Motor neuron (in vitro differentiated cells): ENCODE measurements at regions not wholly inside any gene's neighbourhood (a gene's known extent, or its start where the extent isn't known, plus 50 kb on each side); places are given as distances from the start of the nearest gene placed in this dataset.

Experiments used
- ATAC-seq, 8 experiments: fragments of 200-7000 bp; cut with Tn5 transposase; replicated peaks in 6 of 8; 2 replicates each; pipeline ENCODE4 v1.8.0; 2021; ENCODE audit warnings: mild to moderate bottlenecking in 8 of 8, moderate library complexity in 8 of 8
- H3K27ac ChIP-seq, 2 donors: fragments of 250-450 bp; sonication (Bioruptor Pico); 2 replicates each; pipeline ENCODE4 v1.9.0; 2021; ENCODE audit warnings: antibody characterized with exemption in 2 of 2, mild to moderate bottlenecking in 2 of 2, moderate library complexity in 1 of 2
- H3K4me1 ChIP-seq, 2 donors: fragments of 250-450 bp; sonication (Bioruptor Pico); replicated peaks in 1 of 2; 2 replicates each; pipeline ENCODE4 v1.6.1; 2021; ENCODE audit warnings: antibody characterized with exemption in 2 of 2, mild to moderate bottlenecking in 2 of 2, moderate library complexity in 1 of 2
- H3K4me3 ChIP-seq, 5 donors: fragments of 250-450 bp; sonication (Bioruptor Pico); 2 replicates each; pipeline ENCODE4 v1.9.0; 2021; ENCODE audit warnings: antibody characterized with exemption in 5 of 5, mild to moderate bottlenecking in 5 of 5, moderate library complexity in 4 of 5
- WGBS, 10 experiments: fragments of 450-650 bp; shearing (Covaris generic); methylation state at CpG; one replicate each; pipeline ENCODE4 v1.0.0; 2022; 5-methylcytosine and 5-hydroxymethylcytosine counted together
- in situ Hi-C, 9 experiments: fragments of 400-800 bp; cut with MboI; loops; one replicate each; pipeline ENCODE4 v1.15.0; 2021; ENCODE audit warnings: low sequenced_read_pairs in 9 of 9, low pct_unique_long_range_greater_than_20kb in 2 of 9; ENCODE audit not compliant: unreplicated experiment in 9 of 9

GRCh38 chr3:30097022-30097650 lies 509.3 kb upstream of the TGFBR2 start:
- Histone ChIP-seq H3K27ac (no peak overlapping the region), H3K4me3 (no peak overlapping the region), H3K4me1 (peaks cover 5 to 7% of the 10 kb centered on the region in 2 donors)
- ATAC-seq = no peak
- in situ Hi-C loops = no loop called here
- WGBS, 10 experiments = 100% methylated on average over 1 of the region's 2 CpGs; no CpG with 5 or more reads in 4 of the 10 experiments

GRCh38 chr3:30098243-30098642 lies 508.2 kb upstream of the TGFBR2 start:
- in situ Hi-C loops = no loop called here
- Histone ChIP-seq H3K4me1 (peaks cover 5 to 7% of the 10 kb centered on the region in 2 donors), H3K4me3 (no peak overlapping the region), H3K27ac (no peak overlapping the region)
- ATAC-seq = peak in 6 of 8 experiments; percentile 24 to 87 (median 69)

GRCh38 chr3:30098653-30099455 lies 507.5 kb upstream of the TGFBR2 start:
- Histone ChIP-seq H3K27ac (no peak overlapping the region), H3K4me3 (no peak overlapping the region), H3K4me1 (peaks cover 5 to 7% of the 10 kb centered on the region in 2 donors)
- 30 to 80% (median 47%) methylated on average over 1 to 2 of the region's 2 CpGs; no CpG with 5 or more reads in 1 of the 10 experiments for WGBS, 10 experiments
- ATAC-seq = peak in 7 of 8 experiments; percentile 75 to 98 (median 84)
- in situ Hi-C loops = no loop called here

GRCh38 chr3:30102356-30102755 lies 504.0 kb upstream of the TGFBR2 start:
- no peak overlapping the region for H3K4me3 ChIP-seq
- no peak overlapping the region for H3K27ac ChIP-seq
- H3K4me1 ChIP-seq = peaks cover 5 to 7% of the 10 kb centered on the region in 2 donors
- no peak for ATAC-seq
- in situ Hi-C loops = no loop called here

GRCh38 chr3:30103186-30103585 lies 503.2 kb upstream of the TGFBR2 start:
- WGBS, 10 experiments = 43 to 100% (median 67%) methylated on average over 1 to 2 of the region's 2 CpGs; no CpG with 5 or more reads in 1 of the 10 experiments
- Histone ChIP-seq H3K27ac (no peak overlapping the region), H3K4me3 (no peak overlapping the region), H3K4me1 (peaks cover 4 to 7% of the 10 kb centered on the region in 2 donors)
- in situ Hi-C loops = no loop called here
- ATAC-seq = no peak

GRCh38 chr3:30107531-30107930 lies 498.9 kb upstream of the TGFBR2 start:
- WGBS, 10 experiments = 0 to 100% (median 75%) methylated on average over 3 to 4 of the region's 4 CpGs; no CpG with 5 or more reads in 1 of the 10 experiments
- Histone ChIP-seq H3K27ac (no peak overlapping the region), H3K4me1 (no peaks in the 10 kb centered on the region), H3K4me3 (no peak overlapping the region)
- ATAC-seq = no peak
- in situ Hi-C loops = no loop called here

- in situ Hi-C loops = loop anchor here in 1 of 9 experiments (10.0 kb wide), 1 partner anchor 582 kb away; no protein-coding TSS in a partner anchor
- no peak overlapping the region for H3K27ac ChIP-seq
- H3K4me3 ChIP-seq = no peak overlapping the region
- 40 to 80% (median 50%) methylated on average over 1 of the region's 1 CpG; no CpG with 5 or more reads in 5 of the 10 experiments for WGBS, 10 experiments
- H3K4me1 ChIP-seq = peaks cover 0 to 3% of the 10 kb centered on the region in 2 donors
- peak in 1 of 8 experiments; percentile 9 for ATAC-seq
Measured at GRCh38 chr3:30112411-30112810, 494.0 kb upstream of the TGFBR2 start.

GRCh38 chr3:30112902-30113484 lies 493.4 kb upstream of the TGFBR2 start:
- peak in 3 of 8 experiments; percentile 61 to 79 (median 63) for ATAC-seq
- H3K27ac ChIP-seq = no peak overlapping the region
- H3K4me3 ChIP-seq = no peak overlapping the region
- in situ Hi-C loops = loop anchor here in 1 of 9 experiments (10.0 kb wide), 1 partner anchor 582 kb away; no protein-coding TSS in a partner anchor
- peaks cover 0 to 3% of the 10 kb centered on the region in 2 donors for H3K4me1 ChIP-seq
- 0 to 67% (median 27%) methylated on average over 1 of the region's 1 CpG; no CpG with 5 or more reads in 3 of the 10 experiments for WGBS, 10 experiments

- in situ Hi-C loops = loop anchor here in 1 of 9 experiments (10.0 kb wide), 1 partner anchor 581 kb away; no protein-coding TSS in a partner anchor
- Histone ChIP-seq H3K4me1 (peaks cover 0 to 3% of the 10 kb centered on the region in 2 donors), H3K27ac (no peak overlapping the region), H3K4me3 (no peak overlapping the region)
- ATAC-seq = no peak
- 3 to 100% (median 87%) methylated on average over 2 to 3 of the region's 3 CpGs; no CpG with 5 or more reads in 1 of the 10 experiments for WGBS, 10 experiments
Measured at GRCh38 chr3:30113906-30114305, 492.5 kb upstream of the TGFBR2 start.

- ATAC-seq = peak in 1 of 8 experiments; percentile 37
- Histone ChIP-seq H3K4me1 (peaks cover 0 to 3% of the 10 kb centered on the region in 2 donors), H3K27ac (no peak overlapping the region), H3K4me3 (no peak overlapping the region)
- WGBS, 10 experiments = 0 to 100% (median 79%) methylated on average over 1 to 2 of the region's 2 CpGs
- in situ Hi-C loops = loop anchor here in 1 of 9 experiments (10.0 kb wide), 1 partner anchor 580 kb away; no protein-coding TSS in a partner anchor
Measured at GRCh38 chr3:30114918-30115317, 491.5 kb upstream of the TGFBR2 start.

- in situ Hi-C loops = no loop called here
- Histone ChIP-seq H3K4me3 (no peak overlapping the region), H3K27ac (no peak overlapping the region), H3K4me1 (no peaks in the 10 kb centered on the region)
- no peak for ATAC-seq
- whole genome bisulfite sequencing, 10 experiments = 57 to 100% (median 66%) methylated on average over 1 of the region's 1 CpG; no CpG with 5 or more reads in 6 of the 10 experiments
Measured at GRCh38 chr3:30122359-30122758, 484.0 kb upstream of the TGFBR2 start.

- 67 to 100% (median 93%) methylated on average over 1 to 3 of the region's 3 CpGs; no CpG with 5 or more reads in 2 of the 10 experiments for WGBS, 10 experiments
- ATAC-seq = no peak
- H3K27ac ChIP-seq = no peak overlapping the region
- no peaks in the 10 kb centered on the region for H3K4me1 ChIP-seq
- in situ Hi-C loops = no loop called here
- no peak overlapping the region for H3K4me3 ChIP-seq
Measured at GRCh38 chr3:30123224-30123623, 483.2 kb upstream of the TGFBR2 start.

GRCh38 chr3:30123755-30124154 lies 482.6 kb upstream of the TGFBR2 start:
- 17 to 100% (median 78%) methylated on average over 1 of the region's 1 CpG; no CpG with 5 or more reads in 5 of the 10 experiments for WGBS, 10 experiments
- Histone ChIP-seq H3K27ac (no peak overlapping the region), H3K4me1 (no peaks in the 10 kb centered on the region), H3K4me3 (no peak overlapping the region)
- peak in 1 of 8 experiments; percentile 68 for ATAC-seq
- in situ Hi-C loops = no loop called here
